ENCODE measurements at regions not wholly inside any gene's neighbourhood (a gene's known extent, or its start where the extent isn't known, plus 50 kb on each side); places are given as distances from the start of the nearest gene placed in this dataset.

DNA sequence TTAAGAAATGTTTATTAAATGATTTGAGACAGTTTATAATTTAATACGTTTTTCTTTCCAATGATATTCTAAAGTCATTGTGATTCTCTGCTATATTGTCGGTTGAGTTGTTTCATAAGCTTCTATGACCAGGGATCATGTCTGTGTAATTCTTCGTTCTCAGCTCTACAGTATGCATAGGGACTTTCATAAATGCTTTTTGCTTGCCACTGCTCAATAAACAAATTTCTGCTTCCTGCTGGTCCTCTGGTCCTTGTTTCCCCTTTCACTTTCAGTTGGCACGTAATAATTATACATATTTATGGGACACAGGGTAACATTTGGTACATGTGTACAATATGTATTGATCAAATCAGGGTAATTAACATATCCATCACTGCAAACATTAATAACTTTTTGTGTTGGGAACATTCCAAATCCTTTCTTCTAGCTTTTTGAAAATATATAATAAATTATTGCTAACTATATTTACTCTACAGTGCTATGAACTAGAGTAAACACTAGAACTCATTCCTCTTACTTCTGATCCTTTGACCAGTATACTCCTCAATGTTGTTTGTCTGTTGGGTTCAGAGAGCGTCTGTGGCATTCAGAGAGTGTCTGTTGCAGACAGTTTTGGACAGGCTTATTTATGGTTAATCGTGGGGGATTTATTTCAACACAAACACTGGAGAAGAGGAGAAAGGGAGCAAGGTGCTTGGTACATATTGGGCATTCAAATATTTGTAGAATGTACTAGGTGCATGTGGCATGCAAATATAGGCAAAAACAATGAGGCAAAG lies 68.3 kb upstream of the SPANXB1 start:
- Mint-ChIP-seq H3K9me3 (no peaks in the 10 kb centered on the region), H3K4me1 (no peaks in the 10 kb centered on the region), H3K27me3 (peaks cover 0 to 13% of the 10 kb centered on the region in 2 donors), H3K36me3 (no peaks in the 10 kb centered on the region), H3K4me3 (no peak overlapping the region), H3K27ac (no peak overlapping the region)
- no peak for DNase-seq
- H3K9me3 ChIP-seq: no peaks in the 10 kb centered on the region
- no CpG with 5 or more reads among the region's 6 CpGs for WGBS (ENCODE audit: insufficient coverage)
- no peak overlapping the region for H3K4me3 ChIP-seq (ENCODE audit: control insufficient read depth in 1 of 2, extremely low read depth in 1 of 2, low read length in 1 of 2)
- H3K4me1 ChIP-seq (ENCODE audit: control insufficient read depth in 1 of 2, extremely low read depth in 1 of 2, insufficient read depth in 2 of 2, low read length in 2 of 2): no peaks in the 10 kb centered on the region
- H3K27me3 ChIP-seq (replicated peaks in 1 of 2; ENCODE audit: control insufficient read depth in 2 of 2, extremely low read depth in 1 of 2, insufficient read depth in 2 of 2, low read length in 1 of 2): no peaks in the 10 kb centered on the region
- ChIA-PET POLR2A (no interaction called here), CTCF (no interaction called here)
- no peak for ATAC-seq (replicated peaks in 1 of 4)
- no peak overlapping the region for H3K27ac ChIP-seq (ENCODE audit: low read length)
- no peaks in the 10 kb centered on the region for H3K36me3 ChIP-seq (ENCODE audit: control insufficient read depth in 2 of 2, extremely low read depth in 1 of 2, insufficient read depth in 1 of 2, low read length in 1 of 2)

DNA sequence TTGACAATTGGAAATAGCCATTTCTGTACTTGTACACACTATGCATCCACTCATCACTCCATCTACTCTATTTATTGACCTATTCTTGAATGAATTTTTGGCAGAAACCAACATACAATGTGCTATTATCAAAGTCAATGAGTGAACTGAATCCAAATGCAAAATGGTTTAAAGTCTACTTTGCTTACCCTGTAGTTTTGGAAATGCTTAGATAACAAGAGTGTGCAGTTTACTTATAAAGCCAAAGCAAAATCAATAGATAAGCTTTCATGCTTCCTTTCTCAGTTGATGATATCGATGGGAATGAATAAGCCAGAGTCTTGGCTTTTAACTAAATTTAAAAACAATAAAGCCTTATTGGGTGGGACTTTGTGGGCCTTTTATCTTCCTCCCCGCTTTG lies 58.9 kb upstream of the SPANXB1 start:
- peaks cover 1 to 9% of the 10 kb centered on the region in 2 donors for H3K27me3 Mint-ChIP-seq
- peaks cover 0 to 4% (median 0%) of the 10 kb centered on the region in 3 donors for H3K9me3 Mint-ChIP-seq
- H3K4me3 Mint-ChIP-seq: no peak overlapping the region
- ChIA-PET POLR2A (no interaction called here), CTCF (no interaction called here)
- no peaks in the 10 kb centered on the region for H3K36me3 Mint-ChIP-seq
- no peaks in the 10 kb centered on the region for H3K36me3 ChIP-seq (ENCODE audit: control insufficient read depth in 2 of 2, extremely low read depth in 1 of 2, insufficient read depth in 1 of 2, low read length in 1 of 2)
- H3K27me3 ChIP-seq (replicated peaks in 1 of 2; ENCODE audit: control insufficient read depth in 2 of 2, extremely low read depth in 1 of 2, insufficient read depth in 2 of 2, low read length in 1 of 2): no peaks in the 10 kb centered on the region
- H3K27ac ChIP-seq (ENCODE audit: low read length): no peak overlapping the region
- no peak overlapping the region for H3K4me3 ChIP-seq (ENCODE audit: control insufficient read depth in 1 of 2, extremely low read depth in 1 of 2, low read length in 1 of 2)
- DNase-seq (no peak), ATAC-seq (replicated peaks in 1 of 4) (no peak)
- H3K9me3 ChIP-seq: no peaks in the 10 kb centered on the region
- no peaks in the 10 kb centered on the region for H3K4me1 Mint-ChIP-seq
- no CpG with 5 or more reads among the region's 2 CpGs for WGBS (ENCODE audit: insufficient coverage)
- no peak overlapping the region for H3K27ac Mint-ChIP-seq
- no peaks in the 10 kb centered on the region for H3K4me1 ChIP-seq (ENCODE audit: control insufficient read depth in 1 of 2, extremely low read depth in 1 of 2, insufficient read depth in 2 of 2, low read length in 2 of 2)

DNA sequence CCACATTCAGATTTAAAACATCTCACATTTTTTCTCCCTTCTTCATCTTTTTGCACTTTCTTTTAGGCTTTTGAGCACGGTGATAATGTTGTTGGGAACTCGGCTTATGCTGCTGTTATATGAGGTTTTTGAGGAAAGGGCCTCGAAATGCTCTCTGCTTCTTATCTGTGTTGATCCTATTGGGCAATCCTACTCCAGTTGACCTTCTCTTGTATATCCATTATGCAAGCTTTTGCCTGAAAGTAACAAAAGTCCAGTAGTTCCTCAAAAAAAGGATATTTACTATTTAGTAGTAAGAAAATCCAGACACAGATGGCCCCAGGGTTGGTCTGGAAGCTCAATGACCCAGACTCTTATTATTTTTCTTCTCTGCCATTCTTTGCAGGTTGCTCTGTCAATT lies 57.7 kb upstream of the SPANXB1 start:
- no peak overlapping the region for H3K27ac Mint-ChIP-seq

DNA sequence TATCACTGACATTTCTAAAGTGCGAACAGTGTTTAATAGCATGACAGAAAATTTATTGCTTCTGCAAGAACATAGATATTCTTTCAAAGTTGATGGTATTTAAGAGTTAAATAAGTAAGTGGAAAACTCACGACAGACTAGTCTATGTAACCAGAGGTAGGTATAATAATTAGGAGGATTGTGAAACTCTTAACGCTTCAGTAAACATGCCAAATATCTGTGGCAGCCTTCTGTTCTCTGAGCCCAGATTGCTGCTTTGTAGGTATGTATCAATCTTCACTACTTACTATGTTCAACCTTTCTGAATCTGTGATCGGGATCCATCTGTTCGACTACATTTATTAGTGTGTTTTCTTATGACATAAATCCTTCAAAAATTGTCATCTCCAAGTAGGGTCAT lies 53.6 kb upstream of the SPANXB1 start:
- no peak overlapping the region for H3K4me3 Mint-ChIP-seq
- no peaks in the 10 kb centered on the region for H3K36me3 Mint-ChIP-seq
- Histone ChIP-seq H3K9me3 (no peaks in the 10 kb centered on the region), H3K36me3 (ENCODE audit: control insufficient read depth in 2 of 2, extremely low read depth in 1 of 2, insufficient read depth in 1 of 2, low read length in 1 of 2) (no peaks in the 10 kb centered on the region), H3K4me3 (ENCODE audit: control insufficient read depth in 1 of 2, extremely low read depth in 1 of 2, low read length in 1 of 2) (no peak overlapping the region), H3K4me1 (ENCODE audit: control insufficient read depth in 1 of 2, extremely low read depth in 1 of 2, insufficient read depth in 2 of 2, low read length in 2 of 2) (no peaks in the 10 kb centered on the region), H3K27ac (ENCODE audit: low read length) (no peak overlapping the region), H3K27me3 (replicated peaks in 1 of 2; ENCODE audit: control insufficient read depth in 2 of 2, extremely low read depth in 1 of 2, insufficient read depth in 2 of 2, low read length in 1 of 2) (no peaks in the 10 kb centered on the region)
- ATAC-seq (replicated peaks in 1 of 4) (no peak), DNase-seq (no peak)
- no peaks in the 10 kb centered on the region for H3K4me1 Mint-ChIP-seq
- no peaks in the 10 kb centered on the region for H3K9me3 Mint-ChIP-seq
- peaks cover 0 to 6% of the 10 kb centered on the region in 2 donors for H3K27me3 Mint-ChIP-seq
- WGBS (ENCODE audit: insufficient coverage): no CpG with 5 or more reads among the region's 5 CpGs
- ChIA-PET CTCF (no interaction called here), POLR2A (no interaction called here)
- no peak overlapping the region for H3K27ac Mint-ChIP-seq

More for the DNA sequence above, 57.7 kb upstream of the SPANXB1 start:
- POLR2A ChIA-PET: interaction anchor here in 1 of 2 donors (0.5 kb wide), 1 partner anchor 289 kb away, joined by 4 read pairs; no protein-coding TSS in a partner anchor
- H3K36me3 Mint-ChIP-seq: no peaks in the 10 kb centered on the region
- no peaks in the 10 kb centered on the region for H3K4me1 Mint-ChIP-seq
- no peak for ATAC-seq (replicated peaks in 1 of 4)
- H3K27me3 Mint-ChIP-seq: peaks cover 1 to 11% of the 10 kb centered on the region in 2 donors
- H3K9me3 Mint-ChIP-seq: peaks cover 0 to under 1% (median 0%) of the 10 kb centered on the region in 3 donors
- DNase-seq: no peak
- CTCF ChIA-PET: interaction anchor here in 1 of 2 donors (0.6 kb wide), 1 partner anchor 27 kb away, joined by 3 read pairs; no protein-coding TSS in a partner anchor
- H3K4me1 ChIP-seq (ENCODE audit: control insufficient read depth in 1 of 2, extremely low read depth in 1 of 2, insufficient read depth in 2 of 2, low read length in 2 of 2): no peaks in the 10 kb centered on the region
- H3K4me3 ChIP-seq (ENCODE audit: control insufficient read depth in 1 of 2, extremely low read depth in 1 of 2, low read length in 1 of 2): no peak overlapping the region
- H3K36me3 ChIP-seq (ENCODE audit: control insufficient read depth in 2 of 2, extremely low read depth in 1 of 2, insufficient read depth in 1 of 2, low read length in 1 of 2): no peaks in the 10 kb centered on the region
- no peaks in the 10 kb centered on the region for H3K9me3 ChIP-seq
- no CpG with 5 or more reads among the region's 3 CpGs for WGBS (ENCODE audit: insufficient coverage)
- H3K27me3 ChIP-seq (replicated peaks in 1 of 2; ENCODE audit: control insufficient read depth in 2 of 2, extremely low read depth in 1 of 2, insufficient read depth in 2 of 2, low read length in 1 of 2): no peaks in the 10 kb centered on the region
- H3K4me3 Mint-ChIP-seq: no peak overlapping the region
- no peak overlapping the region for H3K27ac ChIP-seq (ENCODE audit: low read length)

DNA sequence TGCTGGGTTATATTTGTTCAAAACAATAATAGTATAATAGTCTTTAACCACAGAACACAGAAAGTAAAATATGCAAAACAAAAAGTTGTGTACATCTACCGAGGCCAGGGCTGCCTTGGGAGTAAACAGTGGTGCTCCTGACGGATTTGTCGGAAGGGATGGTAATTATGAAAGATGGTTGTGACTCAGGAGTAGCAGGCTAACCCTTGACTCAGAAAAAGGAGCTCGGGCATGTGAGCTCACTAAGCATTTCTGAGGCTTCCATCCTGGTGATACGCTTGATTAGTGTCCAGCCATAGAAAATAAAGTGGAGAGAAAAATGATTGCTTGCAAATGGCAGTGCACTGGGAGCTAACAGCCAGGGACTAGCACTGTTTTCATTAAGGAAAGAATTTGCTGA lies 53.2 kb upstream of the SPANXB1 start:
- no peaks in the 10 kb centered on the region for H3K27me3 ChIP-seq (replicated peaks in 1 of 2; ENCODE audit: control insufficient read depth in 2 of 2, extremely low read depth in 1 of 2, insufficient read depth in 2 of 2, low read length in 1 of 2)
- Mint-ChIP-seq H3K27me3 (peaks cover 0 to 7% of the 10 kb centered on the region in 2 donors), H3K9me3 (no peaks in the 10 kb centered on the region), H3K27ac (no peak overlapping the region), H3K36me3 (no peaks in the 10 kb centered on the region), H3K4me3 (no peak overlapping the region), H3K4me1 (no peaks in the 10 kb centered on the region)
- H3K4me1 ChIP-seq (ENCODE audit: control insufficient read depth in 1 of 2, extremely low read depth in 1 of 2, insufficient read depth in 2 of 2, low read length in 2 of 2): no peaks in the 10 kb centered on the region
- POLR2A ChIA-PET: interaction anchor here in 1 of 2 donors (0.7 kb wide), 1 partner anchor 205 kb away, joined by 3 read pairs; no protein-coding TSS in a partner anchor
- H3K4me3 ChIP-seq (ENCODE audit: control insufficient read depth in 1 of 2, extremely low read depth in 1 of 2, low read length in 1 of 2): no peak overlapping the region
- H3K27ac ChIP-seq (ENCODE audit: low read length): no peak overlapping the region
- no peaks in the 10 kb centered on the region for H3K9me3 ChIP-seq
- no peak for DNase-seq
- CTCF ChIA-PET: no interaction called here
- no CpG with 5 or more reads among the region's 5 CpGs for WGBS (ENCODE audit: insufficient coverage)
- no peaks in the 10 kb centered on the region for H3K36me3 ChIP-seq (ENCODE audit: control insufficient read depth in 2 of 2, extremely low read depth in 1 of 2, insufficient read depth in 1 of 2, low read length in 1 of 2)
- ATAC-seq (replicated peaks in 1 of 4): no peak
